Mesenchymal stem cell (in vitro differentiated cells and primary cell): ENCODE measurements at regions not wholly inside any gene's neighbourhood (a gene's known extent, or its start where the extent isn't known, plus 50 kb on each side); places are given as distances from the start of the nearest gene placed in this dataset.

Experiments
- DNase-seq: peaks from one replicate; pipeline ENCODE4 v3.0.0-alpha.2; 2013
- H2AFZ ChIP-seq: one replicate; pipeline ENCODE4 v1.6.1; 2013; ENCODE audit warnings: low read depth, mild to moderate bottlenecking, control low read depth, inconsistent platforms, low read length, moderate library complexity
- H2AK5ac ChIP-seq: 2 replicates; pipeline ENCODE4 v1.6.1; 2013; ENCODE audit warnings: low read length, moderate library complexity, mild to moderate bottlenecking, inconsistent platforms; ENCODE audit not compliant: severe bottlenecking
- H2BK120ac ChIP-seq: one replicate; pipeline ENCODE4 v1.6.1; 2013; ENCODE audit warnings: low read depth, mild to moderate bottlenecking, inconsistent platforms, low read length, moderate library complexity
- H2BK12ac ChIP-seq, 2 experiments: one replicate each; pipeline ENCODE4 v1.6.1; 2013; ENCODE audit warnings: inconsistent platforms in 2 of 2, low read length in 2 of 2, mild to moderate bottlenecking in 2 of 2, moderate library complexity in 2 of 2, control low read depth in 1 of 2
- H2BK15ac ChIP-seq: one replicate; pipeline ENCODE4 v1.6.1; 2013; ENCODE audit warnings: mild to moderate bottlenecking, low read depth, inconsistent platforms; ENCODE audit not compliant: poor library complexity, severe bottlenecking
- H2BK5ac ChIP-seq: 2 replicates; pipeline ENCODE4 v1.6.1; 2013; ENCODE audit warnings: low read depth, mild to moderate bottlenecking, low read length, control low read depth, inconsistent platforms; ENCODE audit not compliant: poor library complexity, severe bottlenecking
- H3K14ac ChIP-seq, 2 experiments: one replicate each; pipeline ENCODE4 v1.6.1; 2013; ENCODE audit warnings: inconsistent platforms in 2 of 2, low read length in 2 of 2, control low read depth in 1 of 2, mild to moderate bottlenecking in 1 of 2, moderate library complexity in 1 of 2
- H3K18ac ChIP-seq, 2 experiments: one replicate each; pipeline ENCODE4 v1.6.1; 2013; ENCODE audit warnings: inconsistent platforms in 2 of 2, low read length in 2 of 2, control low read depth in 1 of 2, low read depth in 1 of 2, mild to moderate bottlenecking in 1 of 2
- H3K23ac ChIP-seq, 2 experiments: one replicate each; pipeline ENCODE4 v1.6.1; 2013; ENCODE audit warnings: inconsistent platforms in 2 of 2, low read length in 2 of 2, mild to moderate bottlenecking in 2 of 2, moderate library complexity in 2 of 2, control low read depth in 1 of 2
- H3K27ac ChIP-seq: 2 replicates; pipeline ENCODE4 v1.5.1; 2013; ENCODE audit warnings: mild to moderate bottlenecking, moderate library complexity, low read length, control low read depth, inconsistent platforms; ENCODE audit not compliant: poor library complexity, severe bottlenecking
- H3K27me3 ChIP-seq, 2 experiments: 2 replicates each; pipeline versions ENCODE4 v1.6.1 to v1.7.0; 2013; ENCODE audit warnings: low read length in 2 of 2, mild to moderate bottlenecking in 2 of 2, moderate library complexity in 2 of 2, control low read depth in 1 of 2, inconsistent platforms in 1 of 2; ENCODE audit not compliant: control insufficient read depth in 1 of 2, insufficient read depth in 1 of 2
- H3K36me3 ChIP-seq, 2 experiments: 2 replicates each; pipeline versions ENCODE4 v1.6.1 to v1.7.0; 2013; ENCODE audit warnings: low read length in 2 of 2, control low read depth in 1 of 2, inconsistent platforms in 1 of 2, low read depth in 1 of 2, mild to moderate bottlenecking in 1 of 2; ENCODE audit not compliant: insufficient read depth in 2 of 2, control insufficient read depth in 1 of 2
- H3K4ac ChIP-seq, 2 experiments: one replicate each; pipeline ENCODE4 v1.6.1; 2013; ENCODE audit warnings: inconsistent platforms in 2 of 2, low read length in 2 of 2, mild to moderate bottlenecking in 2 of 2, moderate library complexity in 2 of 2, control low read depth in 1 of 2, low read depth in 1 of 2
- H3K4me1 ChIP-seq: 2 replicates; pipeline ENCODE4 v1.6.1; 2013; ENCODE audit warnings: low read depth, low read length, control low read depth; ENCODE audit not compliant: control insufficient read depth, insufficient read depth
- H3K4me2 ChIP-seq: 2 replicates; pipeline ENCODE4 v1.6.1; 2013; ENCODE audit warnings: low read length, mild to moderate bottlenecking, inconsistent platforms; ENCODE audit not compliant: poor library complexity, severe bottlenecking
- H3K4me3 ChIP-seq, 2 experiments: 2 replicates each; pipeline versions ENCODE4 v1.5.1 to v1.7.0; 2013; ENCODE audit warnings: low read length in 2 of 2, mild to moderate bottlenecking in 2 of 2, control low read depth in 1 of 2, low read depth in 1 of 2; ENCODE audit not compliant: insufficient read depth in 1 of 2
- H3K79me1 ChIP-seq: replicated peaks from 2 replicates; pipeline ENCODE4 v1.6.1; 2013; ENCODE audit warnings: mild to moderate bottlenecking, control low read depth, low read length, inconsistent platforms; ENCODE audit not compliant: poor library complexity, severe bottlenecking
- H3K9ac ChIP-seq: 2 replicates; pipeline ENCODE4 v1.7.0; 2013; ENCODE audit warnings: mild to moderate bottlenecking, low read length, moderate library complexity
- H3K9me3 ChIP-seq: 2 replicates; pipeline ENCODE4 v1.7.0; 2013; ENCODE audit warnings: mild to moderate bottlenecking, low read length; ENCODE audit not compliant: control insufficient read depth
- H4K8ac ChIP-seq: one replicate; pipeline ENCODE4 v1.6.1; 2013; ENCODE audit warnings: inconsistent platforms, mild to moderate bottlenecking, low read length, moderate library complexity
- H4K91ac ChIP-seq: one replicate; pipeline ENCODE4 v1.6.1; 2013; ENCODE audit warnings: mild to moderate bottlenecking, low read length, inconsistent platforms
- WGBS: methylation state at CpG from one replicate; pipeline ENCODE4 v1.1.7; 2013; ENCODE audit warnings: mixed read lengths; 5-methylcytosine and 5-hydroxymethylcytosine counted together

DNA sequence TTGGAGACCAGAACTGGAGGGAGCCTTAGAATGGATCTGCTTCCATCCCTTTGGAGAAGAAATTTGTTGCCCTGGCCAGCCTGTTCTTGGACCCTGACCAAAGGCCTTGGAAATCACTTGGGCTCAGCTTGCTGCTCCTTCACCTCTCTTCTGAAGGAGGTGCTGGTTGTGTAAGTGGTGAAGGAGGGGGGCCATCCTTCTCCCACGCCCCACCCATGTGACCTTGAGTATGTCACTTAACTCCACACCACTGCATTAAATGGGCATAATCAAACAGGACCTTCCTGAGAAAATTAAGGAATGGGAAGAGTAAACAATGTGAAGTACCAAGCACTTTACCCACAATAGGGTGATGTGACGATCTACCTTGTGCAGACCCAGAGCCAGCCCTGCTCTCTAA lies 68.3 kb upstream of the GJB5 start:
- H2BK15ac ChIP-seq = no peak overlapping the region
- no peak overlapping the region for H2BK12ac ChIP-seq
- H3K14ac ChIP-seq = no peak overlapping the region
- H4K8ac ChIP-seq = no peak overlapping the region
- no peaks in the 10 kb centered on the region for H3K79me1 ChIP-seq
- no CpG with 5 or more reads among the region's 2 CpGs for WGBS
- H3K36me3 ChIP-seq = no peaks in the 10 kb centered on the region
- H3K27me3 ChIP-seq = peaks cover 0 to 75% of the 10 kb centered on the region in 2 experiments
- no peak overlapping the region for H2AFZ ChIP-seq
- no peak overlapping the region for H3K4me3 ChIP-seq
- DNase-seq = no peak
- no peak overlapping the region for H3K9ac ChIP-seq
- H3K4me2 ChIP-seq = no peak overlapping the region
- no peak overlapping the region for H2BK120ac ChIP-seq
- H3K9me3 ChIP-seq = no peaks in the 10 kb centered on the region
- no peak overlapping the region for H4K91ac ChIP-seq
- H3K4ac ChIP-seq = no peak overlapping the region
- no peak overlapping the region for H2BK5ac ChIP-seq
- no peak overlapping the region for H2AK5ac ChIP-seq
- no peak overlapping the region for H3K23ac ChIP-seq
- no peaks in the 10 kb centered on the region for H3K4me1 ChIP-seq
- no peak overlapping the region for H3K27ac ChIP-seq
- H3K18ac ChIP-seq = no peak overlapping the region

DNA sequence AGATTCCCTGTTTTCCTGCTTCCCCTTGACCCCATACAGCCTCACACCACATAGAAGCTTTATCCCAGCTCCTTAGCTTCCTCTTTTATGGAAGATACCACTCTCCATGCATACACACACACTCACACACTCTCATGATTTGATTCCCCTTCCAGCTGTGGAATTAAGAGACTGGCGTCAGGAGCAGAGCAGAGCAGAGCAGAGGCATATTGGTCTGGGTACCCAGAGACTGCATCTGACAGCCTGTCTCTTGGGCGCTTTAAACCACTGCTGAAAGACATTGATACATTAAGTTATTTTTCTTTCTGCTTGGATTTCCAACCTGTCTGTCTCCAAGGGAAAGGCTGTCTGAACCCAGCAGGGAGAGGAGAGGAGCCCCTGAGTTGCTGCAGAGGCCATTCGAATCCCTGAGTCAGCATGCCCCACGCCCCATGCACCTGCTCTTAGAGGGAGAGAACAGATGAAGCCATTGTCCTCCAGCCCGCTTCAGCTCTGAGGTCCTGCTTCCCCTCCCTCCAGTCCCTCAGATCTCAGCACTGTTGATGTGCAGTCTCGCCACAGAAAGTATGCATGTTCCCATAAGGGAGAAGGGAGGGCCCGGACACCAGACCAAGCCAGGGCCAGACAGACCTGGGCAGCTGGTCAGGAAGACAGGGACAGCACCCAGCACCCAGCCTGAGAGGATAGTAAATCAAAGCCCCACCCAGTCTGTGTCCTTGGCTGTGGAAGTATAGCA lies 66.7 kb upstream of the GJB5 start:
- Histone ChIP-seq H2AK5ac (no peak overlapping the region), H3K9ac (no peak overlapping the region), H3K4me1 (no peaks in the 10 kb centered on the region), H3K9me3 (no peaks in the 10 kb centered on the region), H2BK15ac (no peak overlapping the region), H3K4me2 (no peak overlapping the region), H3K4ac (no peak overlapping the region), H4K8ac (no peak overlapping the region), H2AFZ (no peak overlapping the region), H3K27ac (no peak overlapping the region), H2BK5ac (no peak overlapping the region), H3K14ac (no peak overlapping the region), H2BK12ac (no peak overlapping the region), H3K36me3 (no peaks in the 10 kb centered on the region), H3K4me3 (no peak overlapping the region), H3K23ac (no peak overlapping the region), H4K91ac (no peak overlapping the region), H3K18ac (no peak overlapping the region), H3K79me1 (no peaks in the 10 kb centered on the region), H3K27me3 (peaks cover 0 to 80% of the 10 kb centered on the region in 2 experiments), H2BK120ac (no peak overlapping the region)
- WGBS = 59% methylated on average over 7 of the region's 7 CpGs
- DNase-seq = no peak

DNA sequence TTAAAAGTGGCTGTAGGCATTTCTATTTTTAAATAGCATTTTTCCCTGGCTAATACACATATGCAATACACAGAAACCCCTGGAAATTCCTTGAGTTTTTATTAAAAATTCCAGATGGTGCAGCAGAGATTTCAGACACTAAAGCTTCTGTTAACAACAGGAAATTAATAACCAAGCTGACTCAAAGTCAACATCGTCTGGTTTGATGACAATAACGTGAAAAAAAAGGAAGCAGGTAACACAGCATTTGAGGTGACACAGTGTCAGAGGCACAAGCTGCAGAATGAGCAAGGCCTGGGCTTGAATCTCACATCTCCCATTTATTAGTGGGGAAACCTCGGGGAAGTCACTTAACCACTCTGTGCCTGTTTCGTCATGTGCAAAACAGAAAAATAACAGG lies 64.6 kb upstream of the GJB5 start:
- H4K91ac ChIP-seq = no peak overlapping the region
- no peak overlapping the region for H3K4me2 ChIP-seq
- H2AK5ac ChIP-seq = no peak overlapping the region
- 74% methylated on average over 4 of the region's 4 CpGs for WGBS
- no peak overlapping the region for H3K4ac ChIP-seq
- H3K18ac ChIP-seq = no peak overlapping the region
- no peak overlapping the region for H2AFZ ChIP-seq
- H3K9me3 ChIP-seq = peaks cover 9% of the 10 kb centered on the region
- no peaks in the 10 kb centered on the region for H3K79me1 ChIP-seq
- no peak overlapping the region for H4K8ac ChIP-seq
- H3K27ac ChIP-seq = no peak overlapping the region
- H3K27me3 ChIP-seq = peaks cover 0 to 76% of the 10 kb centered on the region in 2 experiments
- no peak overlapping the region for H3K9ac ChIP-seq
- no peaks in the 10 kb centered on the region for H3K36me3 ChIP-seq
- H3K23ac ChIP-seq = no peak overlapping the region
- no peak for DNase-seq
- no peak overlapping the region for H3K14ac ChIP-seq
- H2BK12ac ChIP-seq = no peak overlapping the region
- H3K4me1 ChIP-seq = no peaks in the 10 kb centered on the region
- no peak overlapping the region for H2BK5ac ChIP-seq
- no peak overlapping the region for H3K4me3 ChIP-seq
- H2BK120ac ChIP-seq = no peak overlapping the region
- H2BK15ac ChIP-seq = no peak overlapping the region

DNA sequence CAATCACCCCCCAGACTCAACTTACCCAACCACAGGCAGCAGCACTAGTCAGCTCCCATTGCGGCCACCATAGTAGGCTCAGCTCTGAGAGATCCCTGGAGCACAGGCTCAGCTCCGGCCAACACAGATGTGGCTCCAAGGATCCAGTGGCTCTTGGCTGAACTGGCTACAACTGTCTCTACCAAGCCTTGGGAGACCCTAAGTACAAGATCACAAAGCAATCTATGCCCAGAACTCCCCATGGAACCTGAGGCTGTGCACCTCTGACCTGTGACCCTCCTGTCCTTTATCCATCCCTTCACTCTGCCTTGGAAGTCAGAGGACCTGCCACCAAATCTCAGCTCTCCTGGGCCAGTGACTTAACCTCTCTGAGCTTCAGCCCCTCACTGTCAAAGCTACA lies 61.8 kb upstream of the GJB5 start:
- Histone ChIP-seq H2BK12ac (no peak overlapping the region), H2AK5ac (no peak overlapping the region), H2BK5ac (no peak overlapping the region), H3K27ac (no peak overlapping the region), H2AFZ (no peak overlapping the region), H4K8ac (no peak overlapping the region), H3K4me3 (no peak overlapping the region), H3K23ac (no peak overlapping the region), H3K14ac (no peak overlapping the region), H3K18ac (no peak overlapping the region), H3K9ac (no peak overlapping the region), H3K27me3 (peaks cover 0 to 61% of the 10 kb centered on the region in 2 experiments), H4K91ac (no peak overlapping the region), H3K79me1 (no peaks in the 10 kb centered on the region), H3K4me1 (no peaks in the 10 kb centered on the region), H3K4ac (no peak overlapping the region), H2BK120ac (no peak overlapping the region), H3K36me3 (no peaks in the 10 kb centered on the region), H3K4me2 (no peak overlapping the region), H2BK15ac (no peak overlapping the region), H3K9me3 (peaks cover 9% of the 10 kb centered on the region)
- 70% methylated on average over 2 of the region's 2 CpGs for WGBS
- no peak for DNase-seq
